H1 (cell line): ENCODE measurements at regions not wholly inside any gene's neighbourhood (a gene's known extent, or its start where the extent isn't known, plus 50 kb on each side); places are given as distances from the start of the nearest gene placed in this dataset.

Source experiments
- CTCF ChIA-PET: fragments of 300-600 bp; sonication (Branson Sonifier 250); formaldehyde crosslinking; loops from one replicate; lab custom pipeline; 2021; ENCODE audit not compliant: partially characterized antibody; lab: Charles Lee
- POLR2A ChIA-PET: fragments of 300-600 bp; sonication (Branson Sonifier 250); formaldehyde crosslinking; loops from one replicate; lab custom pipeline; 2021; ENCODE audit warnings: inconsistent platforms; ENCODE audit not compliant: partially characterized antibody; lab: Charles Lee
- DNase-seq, 2 experiments: peaks; one replicate each; pipeline versions ENCODE4 v3.0.0 to v3.0.0-alpha.2; 2010 to 2022; ENCODE audit warnings: low spot score in 2 of 2, low read depth in 1 of 2, mixed read lengths in 1 of 2
- FAIRE-seq: peaks from 2 replicates; lab custom pipeline; 2011; peaks lifted over from hg19 to GRCh38; lab: Jason Lieb, UNC
- H2AFZ ChIP-seq: 2 replicates; pipeline ENCODE4 v1.8.1; 2012; ENCODE audit warnings: low read length, inconsistent platforms
- H2AK5ac ChIP-seq: 2 replicates; pipeline ENCODE4 v1.6.1; 2013; ENCODE audit warnings: low read depth, low read length
- H2BK120ac ChIP-seq: replicated peaks from 2 replicates; pipeline ENCODE3; 2013; ENCODE audit warnings: low read depth, low read length, inconsistent platforms
- H2BK12ac ChIP-seq: 2 replicates; pipeline ENCODE4 v1.6.1; 2013; ENCODE audit warnings: low read depth, low read length
- H2BK15ac ChIP-seq: 2 replicates; pipeline ENCODE4 v1.6.1; 2013; ENCODE audit warnings: low read length
- H2BK20ac ChIP-seq: 2 replicates; pipeline ENCODE4 v1.6.1; 2013; ENCODE audit warnings: low read length
- H2BK5ac ChIP-seq: 2 replicates; pipeline ENCODE4 v1.6.1; 2013; ENCODE audit warnings: low read depth, low read length
- H3K14ac ChIP-seq: 2 replicates; pipeline ENCODE4 v1.6.1; 2013; ENCODE audit warnings: inconsistent platforms; ENCODE audit not compliant: insufficient read length
- H3K18ac ChIP-seq: 2 replicates; pipeline ENCODE4 v1.6.1; 2013; ENCODE audit warnings: low read length; ENCODE audit errors: extremely low read depth
- H3K23ac ChIP-seq: 2 replicates; pipeline ENCODE4 v1.6.1; 2013; ENCODE audit warnings: inconsistent platforms; ENCODE audit not compliant: insufficient read length
- H3K23me2 ChIP-seq: 2 replicates; pipeline ENCODE4 v1.6.1; 2013; ENCODE audit warnings: low read depth, low read length
- H3K27ac ChIP-seq: 2 replicates; pipeline ENCODE4 v1.6.1; 2011; ENCODE audit warnings: low read depth, low read length, inconsistent platforms
- H3K27me3 ChIP-seq, 4 experiments: replicated peaks in 1 of 4; 1 replicate in 1 of 4; 2 replicates in 3 of 4; pipeline versions ENCODE4 v1.6.1 to v1.8.1; 2011 to 2013; ENCODE audit warnings: low read length in 3 of 4, mild to moderate bottlenecking in 3 of 4, inconsistent platforms in 2 of 4, mixed read lengths in 2 of 4, moderate library complexity in 1 of 4; ENCODE audit not compliant: control insufficient read depth in 3 of 4, insufficient read depth in 3 of 4; ENCODE audit errors: extremely low read depth in 1 of 4
- H3K36me3 ChIP-seq, 4 experiments: 2 replicates each; pipeline versions ENCODE4 v1.6.1 to v1.8.1; 2011 to 2013; ENCODE audit warnings: mild to moderate bottlenecking in 4 of 4, low read length in 3 of 4, moderate library complexity in 2 of 4, control low read depth in 1 of 4, inconsistent platforms in 1 of 4; ENCODE audit not compliant: insufficient read depth in 4 of 4, control insufficient read depth in 2 of 4
- H3K4ac ChIP-seq: replicated peaks from 2 replicates; pipeline ENCODE3; 2013; ENCODE audit warnings: low read length, low read depth, mixed read lengths, inconsistent platforms; ENCODE audit not compliant: insufficient read length
- H3K4me1 ChIP-seq, 4 experiments: replicated peaks in 1 of 4; 1 replicate in 1 of 4; 2 replicates in 3 of 4; pipeline versions ENCODE4 v1.6.1 to v1.8.1; 2011 to 2013; ENCODE audit warnings: low read length in 3 of 4, inconsistent platforms in 2 of 4, mixed read lengths in 1 of 4; ENCODE audit not compliant: insufficient read depth in 4 of 4, control insufficient read depth in 3 of 4
- H3K4me2 ChIP-seq, 2 experiments: 2 replicates each; pipeline versions ENCODE4 v1.6.1 to v1.8.1; 2011 to 2013; ENCODE audit warnings: low read depth in 2 of 2, low read length in 2 of 2, control low read depth in 1 of 2, inconsistent platforms in 1 of 2, mild to moderate bottlenecking in 1 of 2; ENCODE audit not compliant: insufficient read depth in 1 of 2
- H3K4me3 ChIP-seq, 4 experiments: fragments of 200-600, 300-600 bp in 1 of 4; sonication (generic), shearing (Covaris generic), sonication (Bioruptor Twin) in 1 of 4; 2 replicates each; pipeline versions ENCODE4 v1.5.1 to v1.8.1; 2011 to 2016; ENCODE audit warnings: low read length in 4 of 4, low read depth in 3 of 4, control low read depth in 2 of 4, inconsistent platforms in 2 of 4, mild to moderate bottlenecking in 2 of 4, mixed read lengths in 1 of 4, moderate library complexity in 1 of 4; ENCODE audit not compliant: insufficient read depth in 2 of 4; ENCODE audit errors: extremely low read depth in 1 of 4
- H3K56ac ChIP-seq: replicated peaks from 2 replicates; pipeline ENCODE3; 2013; ENCODE audit warnings: low read depth, mild to moderate bottlenecking, mixed read lengths, low read length, inconsistent platforms; ENCODE audit not compliant: insufficient read length
- H3K79me1 ChIP-seq: 2 replicates; pipeline ENCODE4 v1.6.1; 2013; ENCODE audit warnings: low read depth, low read length, control low read depth
- H3K79me2 ChIP-seq, 2 experiments: 2 replicates each; pipeline versions ENCODE4 v1.6.1 to v1.8.1; 2012 to 2013; ENCODE audit warnings: low read length in 2 of 2, mild to moderate bottlenecking in 2 of 2, inconsistent platforms in 1 of 2; ENCODE audit not compliant: insufficient read depth in 2 of 2, control insufficient read depth in 1 of 2
- H3K9ac ChIP-seq, 4 experiments: replicated peaks in 1 of 4; 1 replicate in 1 of 4; 2 replicates in 3 of 4; pipeline versions ENCODE4 v1.6.1 to v1.8.1; 2011 to 2013; ENCODE audit warnings: low read depth in 3 of 4, low read length in 3 of 4, control low read depth in 2 of 4, mild to moderate bottlenecking in 2 of 4, moderate library complexity in 2 of 4, inconsistent platforms in 1 of 4; ENCODE audit errors: extremely low read depth in 1 of 4
- H3K9me3 ChIP-seq, 2 experiments: 2 replicates each; pipeline versions ENCODE4 v1.6.1 to v1.8.1; 2012 to 2013; ENCODE audit warnings: mild to moderate bottlenecking in 2 of 2, moderate library complexity in 2 of 2, control low read depth in 1 of 2, inconsistent platforms in 1 of 2, low read depth in 1 of 2, low read length in 1 of 2, mixed read lengths in 1 of 2; ENCODE audit not compliant: insufficient read depth in 2 of 2
- H4K20me1 ChIP-seq, 2 experiments: replicated peaks in 1 of 2; 2 replicates each; pipeline versions ENCODE3 to v1.8.1; 2011 to 2013; ENCODE audit warnings: inconsistent platforms in 2 of 2, low read length in 2 of 2, mild to moderate bottlenecking in 1 of 2; ENCODE audit not compliant: insufficient read depth in 2 of 2, control insufficient read depth in 1 of 2
- H4K5ac ChIP-seq: 2 replicates; pipeline ENCODE4 v1.6.1; 2013; ENCODE audit warnings: low read length, low read depth, mixed read lengths, inconsistent platforms; ENCODE audit not compliant: insufficient read length
- H4K8ac ChIP-seq: 2 replicates; pipeline ENCODE4 v1.8.0; 2013; ENCODE audit warnings: mild to moderate bottlenecking, moderate library complexity, low read length, inconsistent platforms; ENCODE audit not compliant: insufficient read depth; ENCODE audit errors: extremely low read depth
- H4K91ac ChIP-seq: replicated peaks from 2 replicates; pipeline ENCODE3; 2013; ENCODE audit warnings: low read length, mixed read lengths, inconsistent platforms; ENCODE audit not compliant: insufficient read length
- CEBPB ChIP-seq: IDR thresholded peaks from 2 replicates; pipeline ENCODE4 v1.6.1; 2012; ENCODE audit warnings: low read depth, low read length
- HDAC2 ChIP-seq, 2 experiments: fragments of 300-600 bp in 1 of 2; sonication (generic) in 1 of 2; IDR thresholded peaks; 2 replicates each; pipeline ENCODE4 v1.6.1; 2011 to 2012; ENCODE audit warnings: low read depth in 2 of 2, low read length in 2 of 2, mild to moderate bottlenecking in 2 of 2, moderate library complexity in 2 of 2, borderline replicate concordance in 1 of 2, inconsistent platforms in 1 of 2
- TCF12 ChIP-seq: IDR thresholded peaks from 2 replicates; pipeline ENCODE4 v1.6.1; 2011; ENCODE audit warnings: low read depth, mild to moderate bottlenecking, low read length
- WGBS, 2 experiments: shearing (Covaris generic) in 1 of 2; methylation state at CpG; one replicate each; pipeline versions ENCODE4 v1.1.6 to v1.1.7; 2013 to 2015; ENCODE audit warnings: low lambda C conversion rate in 2 of 2, mixed read lengths in 2 of 2, inconsistent platforms in 1 of 2, low coverage in 1 of 2, missing lambda C conversion rate in 1 of 2; ENCODE audit not compliant: insufficient replicate concordance in 2 of 2, insufficient coverage in 1 of 2, insufficient read length in 1 of 2; ENCODE audit errors: extremely low coverage in 1 of 2, missing lambda C conversion rate in 1 of 2; 5-methylcytosine and 5-hydroxymethylcytosine counted together

DNA sequence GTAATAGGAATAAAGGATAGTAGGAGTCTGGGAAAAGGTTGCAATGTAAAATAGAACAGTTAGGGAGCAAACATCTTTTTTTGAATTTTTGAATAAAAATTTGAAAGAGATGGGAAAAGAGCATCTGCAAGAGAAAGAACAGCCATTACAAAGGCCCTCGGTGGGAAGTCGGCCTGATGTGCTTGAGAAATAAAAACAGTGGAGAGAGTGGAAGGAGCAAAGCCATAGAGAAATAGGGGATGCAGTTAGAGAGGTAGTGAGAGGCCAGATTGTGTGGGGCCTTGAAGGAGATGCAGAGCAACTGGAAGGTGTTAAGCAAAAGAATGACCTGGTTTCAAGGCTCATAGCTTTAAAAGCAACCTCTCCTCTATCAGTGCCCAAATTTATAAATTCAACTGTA is 409.8 kb downstream of the RERGL start:
- no peak overlapping the region for H2BK15ac ChIP-seq
- no peaks in the 10 kb centered on the region for H3K36me3 ChIP-seq
- H3K14ac ChIP-seq, result no peak overlapping the region
- H4K8ac ChIP-seq, result no peak overlapping the region
- no peaks in the 10 kb centered on the region for H3K23me2 ChIP-seq
- no peaks in the 10 kb centered on the region for H3K9me3 ChIP-seq
- H3K27me3 ChIP-seq, result peaks cover 1 to 18% (median 12%) of the 10 kb centered on the region in 4 experiments; a peak in 5 of 7 replicates
- no peak overlapping the region for H3K4me3 ChIP-seq
- H3K9ac ChIP-seq, result no peak overlapping the region
- 6% methylated on average over 2 of the region's 2 CpGs; no CpG with 5 or more reads in 1 of the 2 experiments for WGBS, 2 experiments
- CTCF ChIA-PET, result no interaction called here
- H4K5ac ChIP-seq, result no peak overlapping the region
- H2BK5ac ChIP-seq, result no peak overlapping the region
- TF ChIP-seq TCF12 (0 out of 2 replicates have a peak, but pooled peaks have one; percentile 16), CEBPB (no peak), HDAC2 (IDR thresholded peaks at IDR 0.05; ENCODE audit: borderline replicate concordance in 1 of 2, low read depth in 2 of 2, low read length in 2 of 2) (0 out of 4 replicates have a peak, but pooled peaks of 1 of the 2 experiments have one; percentile 52)
- POLR2A ChIA-PET, result no interaction called here
- H3K79me1 ChIP-seq, result no peaks in the 10 kb centered on the region
- H3K56ac ChIP-seq, result no peak overlapping the region
- no peak overlapping the region for H2AFZ ChIP-seq
- H3K4me1 ChIP-seq, result no peaks in the 10 kb centered on the region; a peak in 1 of 7 replicates
- no peak for FAIRE-seq
- no peak overlapping the region for H2BK120ac ChIP-seq
- no peak overlapping the region for H3K4me2 ChIP-seq
- no peak overlapping the region for H4K91ac ChIP-seq
- no peak overlapping the region for H3K23ac ChIP-seq
- H2BK12ac ChIP-seq, result no peak overlapping the region
- H3K79me2 ChIP-seq, result no peaks in the 10 kb centered on the region
- no peak overlapping the region for H2BK20ac ChIP-seq
- peak in 1 of 2 experiments; percentile 2 for DNase-seq
- H4K20me1 ChIP-seq, result no peaks in the 10 kb centered on the region
- H3K18ac ChIP-seq, result no peak overlapping the region
- no peak overlapping the region for H3K4ac ChIP-seq
- no peak overlapping the region for H3K27ac ChIP-seq
- H2AK5ac ChIP-seq, result no peak overlapping the region
